H1 (cell line): ENCODE measurements at regions not wholly inside any gene's neighbourhood (a gene's known extent, or its start where the extent isn't known, plus 50 kb on each side); places are given as distances from the start of the nearest gene placed in this dataset.

Source experiments
- BACH1 ChIP-seq: IDR thresholded peaks from 2 replicates; pipeline ENCODE4 v1.6.1; 2012; ENCODE audit warnings: low read length, improper control_type of control experiment
- BCL11A ChIP-seq, 2 experiments: IDR thresholded peaks; one replicate each; pipeline ENCODE4 v1.6.1; 2011; ENCODE audit warnings: low read depth in 2 of 2, low read length in 2 of 2, mild to moderate bottlenecking in 2 of 2
- CBX8 ChIP-seq: fragments of 300-800, 300-1000 bp; sonication (generic); IDR thresholded peaks from 2 replicates; pipeline ENCODE4 v1.7.1; 2016; ENCODE audit warnings: low read depth, low read length, borderline replicate concordance
- CTCF ChIP-seq, 3 experiments: IDR thresholded peaks; 1 replicate in 2 of 3; 2 replicates in 1 of 3; pipeline versions ENCODE4 v1.5.1 to v1.6.1; 2011; ENCODE audit warnings: low read length in 3 of 3, mild to moderate bottlenecking in 3 of 3, inconsistent platforms in 2 of 3, low read depth in 1 of 3, moderate library complexity in 1 of 3; ENCODE audit not compliant: insufficient read depth in 1 of 3; ENCODE audit errors: control extremely low read depth in 1 of 3
- MAFK ChIP-seq: IDR thresholded peaks from 2 replicates; pipeline ENCODE4 v1.6.1; 2012; ENCODE audit warnings: low read depth, mild to moderate bottlenecking, improper control_type of control experiment, low read length
- NANOG ChIP-seq: IDR thresholded peaks from 2 replicates; pipeline ENCODE4 v1.6.1; 2011; ENCODE audit warnings: low read length, low read depth, mild to moderate bottlenecking, inconsistent platforms; ENCODE audit not compliant: insufficient read depth, poor library complexity, severe bottlenecking

- no peak for TF ChIP-seq MAFK
- TF ChIP-seq BCL11A (IDR thresholded peaks at IDR 0.05; ENCODE audit: low read depth in 2 of 2, low read length in 2 of 2), result no peak
- TF ChIP-seq NANOG, result no peak
- TF ChIP-seq CBX8, result no peak
- TF ChIP-seq BACH1, result no peak
- TF ChIP-seq CTCF (IDR thresholded peaks at IDR 0.05; ENCODE audit: control extremely low read depth in 1 of 3, insufficient read depth in 1 of 3, low read depth in 1 of 3, low read length in 3 of 3), result no peak
These were observed 1606.4 kb upstream of the ACVR2A start (continued) for GRCh38 chr2:146238254-146238966.
